HFF-Myc (cell line): ENCODE measurements at regions not wholly inside any gene's neighbourhood (a gene's known extent, or its start where the extent isn't known, plus 50 kb on each side); places are given as distances from the start of the nearest gene placed in this dataset.

Source experiments
- DNase-seq: peaks from one replicate; pipeline ENCODE4 v3.0.0-alpha.2; 2011; ENCODE audit warnings: low read depth; ENCODE audit errors: extremely low read depth
- H3K4me3 ChIP-seq: replicated peaks from 2 replicates; pipeline ENCODE4 v1.5.1; 2011; ENCODE audit warnings: low read depth, mild to moderate bottlenecking, control low read depth, low read length
- CTCF ChIP-seq: IDR thresholded peaks from 2 replicates; pipeline ENCODE4 v1.5.1; 2012; ENCODE audit warnings: mild to moderate bottlenecking, low read depth, low read length, control low read depth; ENCODE audit errors: missing control alignments

GRCh38 chr16:5461141-5461540 is 363.5 kb upstream of the EEF2KMT start:
- H3K4me3 ChIP-seq: no peak overlapping the region
- no peak for TF ChIP-seq CTCF
- DNase-seq: no peak

GRCh38 chr16:5460701-5461100 is 363.1 kb upstream of the EEF2KMT start:
- DNase-seq: no peak
- no peak for TF ChIP-seq CTCF
- H3K4me3 ChIP-seq: no peak overlapping the region

- no peak for TF ChIP-seq CTCF
- no peak for DNase-seq
- no peak overlapping the region for H3K4me3 ChIP-seq
Observed at GRCh38 chr16:5459863-5460262, 362.3 kb upstream of the EEF2KMT start.

DNA sequence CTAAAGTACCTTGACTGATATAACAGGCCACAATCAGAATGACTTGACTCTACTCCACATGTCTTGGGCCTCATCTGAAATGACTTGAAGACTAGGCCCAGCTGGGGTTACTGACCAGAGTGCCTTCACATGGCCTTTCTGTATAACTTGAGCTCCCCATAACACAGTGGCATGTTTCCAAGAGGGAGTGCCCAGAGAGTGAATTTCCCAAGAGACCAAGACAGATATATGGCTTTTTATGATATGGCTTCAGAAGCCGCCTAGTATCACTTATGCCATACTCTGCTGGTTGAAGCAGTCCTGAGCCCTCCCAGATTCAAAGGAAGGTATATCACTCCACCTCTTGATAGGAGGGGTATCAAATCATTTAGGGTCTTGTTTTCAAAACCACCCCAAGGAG is 357.5 kb upstream of the EEF2KMT start:
- no peak for DNase-seq
- H3K4me3 ChIP-seq: no peak overlapping the region
- TF ChIP-seq CTCF: no peak

GRCh38 chr16:5454349-5454748 is 356.8 kb upstream of the EEF2KMT start:
- TF ChIP-seq CTCF: no peak
- no peak overlapping the region for H3K4me3 ChIP-seq
- DNase-seq: no peak

- no peak for DNase-seq
- no peak overlapping the region for H3K4me3 ChIP-seq
- TF ChIP-seq CTCF: no peak
Observed at GRCh38 chr16:5451641-5452040, 354.0 kb upstream of the EEF2KMT start.

DNA sequence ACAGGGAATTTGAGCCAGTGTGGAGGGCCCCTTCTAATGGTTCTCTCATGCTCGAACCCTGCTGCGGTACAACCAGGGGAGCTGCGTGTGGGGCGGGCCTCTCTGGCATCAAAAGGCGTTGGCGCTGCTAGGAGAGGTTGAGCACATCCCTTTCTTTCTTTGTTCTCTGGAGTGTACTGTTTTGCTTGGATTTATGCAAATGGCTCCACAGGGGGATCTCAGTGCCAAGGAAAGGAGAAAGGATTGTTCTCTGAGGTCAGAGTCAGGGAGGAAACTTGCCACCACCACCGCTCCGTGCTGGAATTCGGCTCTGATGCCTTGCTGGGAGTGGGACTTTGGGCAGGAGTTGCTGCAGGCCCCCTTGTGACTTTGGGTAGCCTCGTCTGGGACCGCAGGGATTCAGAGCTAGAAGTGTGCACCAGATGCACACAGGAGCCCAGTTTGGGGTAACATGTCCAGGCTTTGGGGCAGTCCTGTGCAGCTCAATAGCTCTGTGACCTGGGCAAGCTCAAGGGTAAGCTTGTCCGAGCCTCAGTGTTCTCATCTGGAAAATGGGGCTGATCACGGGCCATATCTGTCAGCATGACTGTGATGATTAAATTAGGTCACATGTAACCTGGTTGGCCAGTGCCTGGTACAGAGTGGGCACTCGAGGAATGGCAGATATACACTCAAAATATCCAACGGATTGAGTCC is 353.0 kb upstream of the EEF2KMT start:
- no peak for DNase-seq
- no peak for TF ChIP-seq CTCF
- H3K4me3 ChIP-seq: no peak overlapping the region
